Activated CD4-positive, alpha-beta T cell treated with anti-CD3 and anti-CD28 coated beads, Interleukin-2, Interleukin-6, amounts not matched to agents 100 ng/mL and 50 ng/mL, durations not matched to agents 16 hours and 8 hours (primary cell): ENCODE measurements at regions not wholly inside any gene's neighbourhood (a gene's known extent, or its start where the extent isn't known, plus 50 kb on each side); places are given as distances from the start of the nearest gene placed in this dataset.

ENCODE experiments used
- DNase-seq: peaks from one replicate; pipeline ENCODE4 v3.0.0-alpha.2; 2020

- no peak for DNase-seq
Measured at GRCh38 chr7:36078816-36079360, 74.2 kb upstream of the EEPD1 start.

DNA sequence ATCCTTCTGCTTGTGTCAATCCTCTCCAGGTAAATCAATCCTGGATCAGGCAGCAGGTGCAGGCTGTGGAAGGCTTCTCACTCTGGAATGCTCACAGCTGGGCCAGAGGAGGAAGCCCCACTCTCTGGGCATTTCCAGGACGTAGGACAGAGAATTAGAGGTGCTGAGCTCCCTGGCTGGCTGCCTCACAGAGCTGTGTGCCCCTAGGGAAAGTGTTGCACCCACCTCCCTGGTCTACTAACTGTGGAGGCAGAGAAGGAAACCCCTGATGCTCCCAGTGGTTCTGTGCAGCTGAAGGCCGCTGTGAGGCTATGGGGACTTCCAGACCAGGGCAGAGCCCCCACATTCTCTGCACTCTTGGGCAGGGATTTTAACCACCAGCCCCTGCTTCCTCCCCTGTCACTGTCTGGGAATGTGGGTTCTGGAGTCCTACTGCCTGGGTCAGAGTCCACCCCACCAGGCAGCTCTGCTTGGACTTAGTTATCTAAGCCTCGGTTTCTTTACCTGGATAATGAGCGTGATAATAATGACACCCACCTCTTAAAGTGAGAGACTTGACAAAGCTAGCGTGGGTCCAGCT lies 73.5 kb upstream of the EEPD1 start:
- no peak for DNase-seq

GRCh38 chr7:36080843-36081242 lies 72.2 kb upstream of the EEPD1 start:
- no peak for DNase-seq

DNA sequence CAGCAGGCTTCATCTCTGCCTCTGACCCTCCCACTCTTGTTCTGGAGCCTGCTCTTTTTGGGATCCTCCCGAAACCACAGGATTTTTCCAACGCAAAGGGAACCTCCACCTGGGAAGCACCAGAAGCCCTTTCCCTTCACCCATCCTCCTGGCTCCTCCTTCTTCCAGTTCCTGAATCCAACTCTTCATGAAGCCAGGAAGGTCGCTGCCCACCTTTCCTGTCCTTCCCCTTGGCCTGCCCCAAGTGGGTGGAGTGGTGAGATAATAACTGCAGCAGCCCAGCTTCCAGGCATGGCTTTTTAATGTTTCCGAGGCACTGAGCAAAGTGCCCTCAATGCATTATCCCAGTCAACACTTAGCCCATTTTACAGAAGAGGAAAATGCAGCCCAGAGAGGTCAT lies 70.8 kb upstream of the EEPD1 start:
- DNase-seq = no peak

- no peak for DNase-seq
Measured at GRCh38 chr7:36082910-36083309, 70.1 kb upstream of the EEPD1 start.

DNA sequence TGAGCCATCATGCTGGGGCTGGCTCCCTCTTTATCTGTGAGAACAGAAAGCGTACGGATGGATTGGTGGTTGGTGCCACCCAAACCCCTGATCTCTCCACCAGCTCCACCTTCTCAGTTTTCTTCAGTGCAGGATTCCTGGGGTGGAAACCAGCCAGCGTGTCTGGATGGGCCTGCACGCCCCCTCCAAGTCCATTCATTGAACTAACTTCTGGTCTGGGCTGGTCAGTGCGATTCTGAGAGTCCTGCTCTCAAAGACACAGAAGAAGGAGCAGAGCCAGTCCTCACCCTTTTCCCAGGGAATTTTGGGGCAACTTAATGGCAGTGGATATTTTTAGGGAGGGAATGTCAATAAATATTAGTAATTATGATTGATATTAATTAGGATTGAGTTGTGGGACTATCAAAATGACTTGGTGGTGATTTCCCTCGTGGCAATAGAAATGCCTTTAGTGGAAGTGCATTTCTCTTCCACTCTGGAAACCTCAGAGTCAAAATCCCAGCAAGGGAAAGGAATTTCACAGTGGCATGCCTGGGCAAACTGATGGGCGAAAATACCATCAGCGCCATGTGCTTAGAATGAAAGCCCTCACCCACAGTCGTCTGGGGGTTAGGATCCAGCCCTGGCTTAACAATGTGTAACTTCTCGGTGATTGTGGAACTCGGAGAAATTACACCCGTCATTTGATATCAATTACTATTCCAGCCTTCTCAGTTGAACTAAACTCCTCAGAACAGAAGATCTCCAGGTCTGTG lies 69.3 kb upstream of the EEPD1 start:
- no peak for DNase-seq

DNA sequence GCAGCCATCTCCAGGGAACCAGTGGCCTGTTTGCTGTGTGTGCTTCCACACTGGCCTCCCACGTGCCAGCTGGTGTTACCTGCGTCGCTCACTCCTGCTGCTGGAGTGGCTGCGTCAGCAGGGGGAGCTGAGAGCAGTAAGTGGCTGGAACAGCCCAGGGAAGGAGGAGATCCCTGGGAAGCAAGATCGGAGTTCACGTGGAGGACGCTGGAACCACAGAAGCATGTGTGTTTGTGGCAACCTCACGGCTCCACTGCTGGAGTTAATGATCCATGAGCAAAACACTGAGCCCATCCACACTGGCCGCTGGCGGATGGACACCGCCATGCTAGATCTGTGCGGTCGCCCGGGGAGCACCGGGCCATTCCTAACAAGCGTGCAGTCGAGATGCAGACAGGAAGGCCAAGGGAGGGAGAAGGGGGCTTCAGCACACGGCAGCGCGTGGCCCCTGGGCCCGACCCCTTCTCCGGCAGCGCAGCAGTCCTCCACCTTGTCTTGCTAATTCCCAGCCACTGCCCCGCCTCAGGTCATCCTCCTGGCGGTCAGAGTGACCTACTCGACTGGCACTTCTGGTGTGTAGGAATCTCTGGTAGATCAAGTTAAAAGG lies 68.5 kb upstream of the EEPD1 start:
- DNase-seq = no peak

- no peak for DNase-seq
Measured at GRCh38 chr7:36085096-36085495, 68.0 kb upstream of the EEPD1 start.

GRCh38 chr7:36086571-36086970 lies 66.5 kb upstream of the EEPD1 start:
- DNase-seq = no peak

GRCh38 chr7:36088553-36088952 lies 64.5 kb upstream of the EEPD1 start:
- DNase-seq = no peak

DNA sequence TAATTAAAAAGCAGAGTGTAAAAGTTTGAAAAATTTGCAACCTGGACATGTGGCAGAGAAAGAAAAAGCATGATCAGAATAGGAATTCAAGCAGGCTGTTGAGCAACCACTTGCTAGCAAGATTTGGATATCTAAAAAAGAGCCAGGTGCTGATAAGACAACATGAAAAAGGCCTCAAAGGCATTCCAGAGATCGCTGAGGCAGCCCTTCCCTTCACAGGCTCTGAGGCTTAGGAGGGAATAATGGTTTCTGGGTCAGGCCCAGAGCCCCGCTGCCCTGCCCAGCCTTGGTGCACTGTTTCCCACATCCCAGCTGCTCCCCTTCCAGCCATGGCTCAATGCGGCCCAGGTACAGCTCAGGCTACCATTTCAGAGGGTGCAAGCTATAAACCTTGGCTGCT lies 64.1 kb upstream of the EEPD1 start:
- no peak for DNase-seq

- no peak for DNase-seq
Measured at GRCh38 chr7:36090976-36091873, 61.8 kb upstream of the EEPD1 start.

DNA sequence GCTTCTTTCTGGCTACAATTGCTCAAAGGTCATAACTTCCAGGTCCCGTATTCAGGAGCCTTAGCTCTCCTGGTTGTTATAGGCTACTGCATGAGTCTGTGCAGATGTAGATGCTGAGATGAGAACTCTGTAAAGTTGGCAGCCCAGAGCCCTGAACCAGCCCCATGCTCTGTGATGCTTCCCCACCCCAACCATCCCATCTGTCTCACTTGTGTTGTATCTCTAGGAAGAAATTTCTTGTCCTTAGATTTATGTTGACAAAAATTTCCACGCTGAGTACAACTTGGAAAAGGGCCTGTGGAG lies 61.2 kb upstream of the EEPD1 start:
- no peak for DNase-seq

DNA sequence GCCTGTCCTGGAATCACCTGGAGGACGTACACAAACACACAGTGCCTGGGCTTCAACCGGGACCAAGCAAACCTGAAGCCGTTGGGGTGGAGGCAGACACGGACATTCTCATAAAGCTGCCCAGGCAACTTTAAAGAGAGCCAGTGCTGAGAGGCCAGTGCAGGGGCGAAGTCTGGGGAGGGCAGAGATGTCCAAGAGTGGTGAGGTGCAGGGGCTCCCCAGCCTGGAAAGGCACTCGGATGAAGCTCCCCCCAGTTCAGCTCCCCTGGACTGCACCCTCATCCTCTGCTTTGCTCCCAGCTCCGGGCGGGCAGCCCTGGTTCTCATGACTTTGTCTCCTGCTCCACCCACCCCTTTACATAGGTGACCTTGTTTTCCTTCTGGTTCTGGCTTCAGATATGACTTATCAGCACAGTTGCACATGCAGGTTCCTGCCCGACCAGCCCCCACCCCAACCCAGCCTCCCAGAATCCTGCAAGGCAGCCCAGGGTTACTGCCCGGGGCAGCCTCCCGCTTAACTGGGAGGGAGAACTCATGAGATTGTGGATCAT lies 60.8 kb upstream of the EEPD1 start:
- DNase-seq = no peak

DNA sequence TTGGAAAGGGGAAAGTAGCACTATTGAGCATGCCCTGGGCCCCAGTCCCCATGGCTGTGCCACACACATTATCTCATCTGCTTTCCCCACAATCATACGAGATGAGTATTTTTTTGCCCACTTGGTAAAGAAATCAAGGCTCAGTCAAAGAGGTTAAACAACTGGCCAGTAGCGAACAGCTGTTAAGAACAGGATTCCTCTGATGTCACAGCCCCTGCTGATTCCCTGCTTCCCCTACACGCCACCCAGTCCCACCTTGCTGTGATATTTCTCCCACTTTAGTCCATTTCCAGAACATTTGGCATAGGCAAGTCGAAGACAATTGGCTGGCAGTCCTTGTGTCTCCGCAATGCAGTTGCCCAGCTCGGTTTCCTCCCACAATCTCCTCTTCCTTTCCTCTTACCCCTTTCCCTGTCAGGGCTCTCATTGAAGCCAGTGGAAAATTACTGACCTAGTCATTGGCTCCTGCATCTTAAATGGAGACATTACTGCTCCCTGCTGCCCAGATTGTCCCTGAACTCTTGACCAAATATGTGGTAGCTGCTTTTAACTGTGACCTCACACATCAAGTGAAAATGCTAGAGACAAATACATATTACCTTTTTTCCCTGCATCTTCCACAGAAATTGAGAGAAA lies 56.5 kb upstream of the EEPD1 start:
- DNase-seq = no peak

GRCh38 chr7:36098096-36098495 lies 55.0 kb upstream of the EEPD1 start:
- no peak for DNase-seq

- DNase-seq = no peak
Measured at GRCh38 chr7:36100226-36100625, 52.8 kb upstream of the EEPD1 start.

- DNase-seq = no peak
Measured at GRCh38 chr7:36100634-36101033, 52.4 kb upstream of the EEPD1 start.
